H9 (cell line): ENCODE measurements at regions not wholly inside any gene's neighbourhood (a gene's known extent, or its start where the extent isn't known, plus 50 kb on each side); places are given as distances from the start of the nearest gene placed in this dataset.

Experiments used
- DNase-seq: peaks from one replicate; pipeline ENCODE4 v3.0.0-alpha.2; 2017
- H2AFZ ChIP-seq: one replicate; pipeline ENCODE4 v1.6.1; 2013; ENCODE audit warnings: mild to moderate bottlenecking, low read length, control low read depth, moderate library complexity
- H2AK5ac ChIP-seq: 2 replicates; pipeline ENCODE4 v1.6.1; 2013; ENCODE audit warnings: low read length, control low read depth, mixed read lengths; ENCODE audit not compliant: insufficient read length
- H2BK120ac ChIP-seq: one replicate; pipeline ENCODE4 v1.6.1; 2013; ENCODE audit warnings: low read depth, mild to moderate bottlenecking, low read length, control low read depth, inconsistent platforms; ENCODE audit not compliant: poor library complexity, severe bottlenecking
- H2BK12ac ChIP-seq: 2 replicates; pipeline ENCODE4 v1.6.1; 2013; ENCODE audit warnings: low read length, control low read depth, mixed read lengths, low read depth; ENCODE audit not compliant: insufficient read length
- H2BK15ac ChIP-seq: 2 replicates; pipeline ENCODE4 v1.6.1; 2013; ENCODE audit warnings: low read depth, low read length, control low read depth
- H2BK20ac ChIP-seq: one replicate; pipeline ENCODE4 v1.6.1; 2013; ENCODE audit warnings: low read depth, mild to moderate bottlenecking, low read length, control low read depth, inconsistent platforms; ENCODE audit not compliant: poor library complexity, severe bottlenecking
- H2BK5ac ChIP-seq: 2 replicates; pipeline ENCODE4 v1.6.1; 2013; ENCODE audit warnings: low read length, control low read depth, mixed read lengths; ENCODE audit not compliant: insufficient read length
- H3K14ac ChIP-seq: 2 replicates; pipeline ENCODE4 v1.6.1; 2013; ENCODE audit warnings: low read length, control low read depth; ENCODE audit not compliant: insufficient read depth
- H3K18ac ChIP-seq: 2 replicates; pipeline ENCODE4 v1.6.1; 2013; ENCODE audit warnings: low read depth, mild to moderate bottlenecking, mixed read lengths, low read length, control low read depth; ENCODE audit not compliant: insufficient read length
- H3K23ac ChIP-seq: 2 replicates; pipeline ENCODE4 v1.6.1; 2013; ENCODE audit warnings: low read length, control low read depth, mixed read lengths, low read depth; ENCODE audit not compliant: insufficient read length
- H3K23me2 ChIP-seq: 2 replicates; pipeline ENCODE4 v1.6.1; 2013; ENCODE audit warnings: low read depth, mild to moderate bottlenecking, mixed read lengths, low read length, control low read depth; ENCODE audit not compliant: insufficient read length, poor library complexity, severe bottlenecking
- H3K27ac ChIP-seq: 2 replicates; pipeline ENCODE4 v1.5.1; 2013; ENCODE audit warnings: low read length, control low read depth, mixed read lengths, low read depth; ENCODE audit not compliant: insufficient read length
- H3K27me3 ChIP-seq: 2 replicates; pipeline ENCODE4 v1.6.1; 2013; ENCODE audit warnings: low read length, control low read depth, inconsistent platforms; ENCODE audit not compliant: insufficient read depth
- H3K4ac ChIP-seq: 2 replicates; pipeline ENCODE4 v1.6.1; 2013; ENCODE audit warnings: low read depth, mild to moderate bottlenecking, control low read depth, inconsistent platforms, low read length, moderate library complexity
- H3K4me1 ChIP-seq: 2 replicates; pipeline ENCODE4 v1.6.1; 2013; ENCODE audit warnings: low read length, control low read depth, inconsistent platforms; ENCODE audit not compliant: insufficient read depth
- H3K4me2 ChIP-seq: 2 replicates; pipeline ENCODE4 v1.6.1; 2013; ENCODE audit warnings: low read length, control low read depth, mixed read lengths; ENCODE audit not compliant: insufficient read length, insufficient read depth
- H3K56ac ChIP-seq: 2 replicates; pipeline ENCODE4 v1.6.1; 2013; ENCODE audit warnings: low read depth, mild to moderate bottlenecking, mixed read lengths, low read length, control low read depth; ENCODE audit not compliant: insufficient read length
- H3K79me1 ChIP-seq: 2 replicates; pipeline ENCODE4 v1.6.1; 2013; ENCODE audit warnings: low read depth, mild to moderate bottlenecking, moderate library complexity, low read length, control low read depth, inconsistent platforms; ENCODE audit not compliant: insufficient read depth, poor library complexity, severe bottlenecking
- H3K79me2 ChIP-seq: 2 replicates; pipeline ENCODE4 v1.6.1; 2013; ENCODE audit warnings: low read length, control low read depth, inconsistent platforms; ENCODE audit not compliant: insufficient read depth
- H3K9ac ChIP-seq: 2 replicates; pipeline ENCODE4 v1.6.1; 2013; ENCODE audit warnings: low read length, control low read depth, mixed read lengths; ENCODE audit not compliant: insufficient read length; ENCODE audit errors: extremely low read depth
- H3K9me3 ChIP-seq: one replicate; pipeline ENCODE4 v1.6.1; 2013; ENCODE audit warnings: low read depth, low read length, inconsistent platforms; ENCODE audit not compliant: control insufficient read depth
- H3T11ph ChIP-seq: one replicate; pipeline ENCODE4 v1.6.1; 2013; ENCODE audit warnings: mild to moderate bottlenecking, low read length, control low read depth, inconsistent platforms
- H4K20me1 ChIP-seq: one replicate; pipeline ENCODE4 v1.6.1; 2013; ENCODE audit not compliant: control insufficient read depth, insufficient read length, insufficient read depth
- H4K5ac ChIP-seq: 2 replicates; pipeline ENCODE4 v1.6.1; 2013; ENCODE audit warnings: low read depth, mild to moderate bottlenecking, mixed read lengths, low read length, control low read depth; ENCODE audit not compliant: insufficient read length
- H4K8ac ChIP-seq: replicated peaks from 2 replicates; pipeline ENCODE4 v1.6.1; 2013; ENCODE audit warnings: low read length, control low read depth, mixed read lengths, low read depth; ENCODE audit not compliant: insufficient read length
- H4K91ac ChIP-seq: 2 replicates; pipeline ENCODE4 v1.6.1; 2013; ENCODE audit warnings: low read depth, mild to moderate bottlenecking, moderate library complexity, mixed read lengths, low read length, control low read depth; ENCODE audit not compliant: insufficient read length
- H3K27ac Mint-ChIP-seq, 3 experiments: 2 replicates in 2 of 3; 3 replicates in 1 of 3; pipeline ENCODE4 v1.8.0; 2020 to 2021; ENCODE audit warnings: mixed read lengths in 3 of 3, mild to moderate bottlenecking in 1 of 3, moderate library complexity in 1 of 3
- H3K27me3 Mint-ChIP-seq: 2 replicates; pipeline ENCODE4 v1.8.0; 2021; ENCODE audit warnings: low read depth, mild to moderate bottlenecking, moderate library complexity, mixed read lengths
- H3K36me3 Mint-ChIP-seq, 3 experiments: 2 replicates in 2 of 3; 3 replicates in 1 of 3; pipeline ENCODE4 v1.8.0; 2020 to 2021; ENCODE audit warnings: low read depth in 3 of 3, mixed read lengths in 3 of 3; ENCODE audit not compliant: insufficient read depth in 1 of 3
- H3K4me1 Mint-ChIP-seq, 2 experiments: 2 replicates each; pipeline ENCODE4 v1.8.0; 2020; ENCODE audit warnings: mixed read lengths in 2 of 2
- H3K4me3 Mint-ChIP-seq, 2 experiments: 2 replicates in 1 of 2; 3 replicates in 1 of 2; pipeline ENCODE4 v1.8.0; 2020 to 2021; ENCODE audit warnings: mild to moderate bottlenecking in 2 of 2, mixed read lengths in 2 of 2, moderate library complexity in 1 of 2
- H3K9me3 Mint-ChIP-seq, 2 experiments: 2 replicates in 1 of 2; 3 replicates in 1 of 2; pipeline ENCODE4 v1.8.0; 2020; ENCODE audit warnings: mild to moderate bottlenecking in 2 of 2, mixed read lengths in 2 of 2, moderate library complexity in 1 of 2
- WGBS: extraction: QIAGEN DNeasy Blood & Tissue Kit; methylation state at CpG from one replicate; pipeline ENCODE4 v1.1.7; 2013; ENCODE audit warnings: missing lambda C conversion rate, low lambda C conversion rate, mixed read lengths; ENCODE audit not compliant: insufficient read length; ENCODE audit errors: extremely low coverage; 5-methylcytosine and 5-hydroxymethylcytosine counted together
- TF ChIP-seq, protein P1 (sequence below): fragments of 200-600 bp; sonication (generic); conservative IDR thresholded peaks from 3 replicates; pipeline ENCODE4 v1.8.0; 2021; ENCODE audit warnings: antibody characterized with exemption, mild to moderate bottlenecking

DNA sequence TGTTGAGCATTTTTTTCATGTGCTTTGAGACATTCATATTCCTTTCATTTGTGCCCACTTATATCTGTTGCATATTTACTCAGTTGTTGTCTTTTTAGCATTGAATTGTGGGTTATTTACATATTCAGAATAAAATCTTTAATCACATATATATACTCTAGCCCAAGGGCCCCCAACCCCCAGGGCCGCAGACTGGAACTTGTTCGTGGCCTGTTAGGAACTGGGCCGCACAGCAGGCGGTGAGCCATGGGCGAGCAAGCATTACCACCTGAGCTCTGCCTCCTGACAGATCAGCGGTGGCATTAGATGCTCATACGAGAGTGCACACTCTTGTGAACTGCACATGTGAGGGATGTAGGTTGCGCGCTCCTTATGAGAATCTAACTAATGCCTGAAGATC lies 480.6 kb downstream of the KCTD8 start:
- DNase-seq, result no peak
- H4K20me1 ChIP-seq, result no peaks in the 10 kb centered on the region
- H2BK120ac ChIP-seq, result no peak overlapping the region
- Mint-ChIP-seq H3K4me1 (no peaks in the 10 kb centered on the region; a peak in 1 of 4 replicates), H3K4me3 (no peak overlapping the region), H3K36me3 (peaks cover 0 to 3% (median 0%) of the 10 kb centered on the region in 3 experiments; a peak in 1 of 7 replicates), H3K9me3 (peaks cover 0 to 3% of the 10 kb centered on the region in 2 experiments; a peak in 2 of 5 replicates), H3K27me3 (no peaks in the 10 kb centered on the region), H3K27ac (no peak overlapping the region)
- no peak overlapping the region for H3K4me2 ChIP-seq
- no peak overlapping the region for H2AK5ac ChIP-seq
- no peak overlapping the region for H4K91ac ChIP-seq
- H2AFZ ChIP-seq, result no peak overlapping the region
- H3T11ph ChIP-seq, result no peak overlapping the region
- H2BK20ac ChIP-seq, result no peak overlapping the region
- no peak overlapping the region for H3K27ac ChIP-seq
- no CpG with 5 or more reads among the region's 9 CpGs for WGBS
- no peak overlapping the region for H4K5ac ChIP-seq
- no peaks in the 10 kb centered on the region for H3K9me3 ChIP-seq
- no peak overlapping the region for H3K14ac ChIP-seq
- no peak overlapping the region for H3K9ac ChIP-seq
- no peak overlapping the region for H4K8ac ChIP-seq
- no peak overlapping the region for H2BK15ac ChIP-seq
- no peaks in the 10 kb centered on the region for H3K27me3 ChIP-seq
- H2BK5ac ChIP-seq, result no peak overlapping the region
- H3K79me2 ChIP-seq, result no peaks in the 10 kb centered on the region
- TF ChIP-seq, protein P1, sequence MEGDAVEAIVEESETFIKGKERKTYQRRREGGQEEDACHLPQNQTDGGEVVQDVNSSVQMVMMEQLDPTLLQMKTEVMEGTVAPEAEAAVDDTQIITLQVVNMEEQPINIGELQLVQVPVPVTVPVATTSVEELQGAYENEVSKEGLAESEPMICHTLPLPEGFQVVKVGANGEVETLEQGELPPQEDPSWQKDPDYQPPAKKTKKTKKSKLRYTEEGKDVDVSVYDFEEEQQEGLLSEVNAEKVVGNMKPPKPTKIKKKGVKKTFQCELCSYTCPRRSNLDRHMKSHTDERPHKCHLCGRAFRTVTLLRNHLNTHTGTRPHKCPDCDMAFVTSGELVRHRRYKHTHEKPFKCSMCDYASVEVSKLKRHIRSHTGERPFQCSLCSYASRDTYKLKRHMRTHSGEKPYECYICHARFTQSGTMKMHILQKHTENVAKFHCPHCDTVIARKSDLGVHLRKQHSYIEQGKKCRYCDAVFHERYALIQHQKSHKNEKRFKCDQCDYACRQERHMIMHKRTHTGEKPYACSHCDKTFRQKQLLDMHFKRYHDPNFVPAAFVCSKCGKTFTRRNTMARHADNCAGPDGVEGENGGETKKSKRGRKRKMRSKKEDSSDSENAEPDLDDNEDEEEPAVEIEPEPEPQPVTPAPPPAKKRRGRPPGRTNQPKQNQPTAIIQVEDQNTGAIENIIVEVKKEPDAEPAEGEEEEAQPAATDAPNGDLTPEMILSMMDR, result no peak
- H3K4me1 ChIP-seq, result no peaks in the 10 kb centered on the region
- no peak overlapping the region for H3K18ac ChIP-seq
- no peaks in the 10 kb centered on the region for H3K23me2 ChIP-seq
- no peak overlapping the region for H2BK12ac ChIP-seq
- no peak overlapping the region for H3K4ac ChIP-seq
- H3K23ac ChIP-seq, result no peak overlapping the region
- no peaks in the 10 kb centered on the region for H3K79me1 ChIP-seq
- no peak overlapping the region for H3K56ac ChIP-seq
